HG03045 (cell line): ENCODE measurements at regions not wholly inside any gene's neighbourhood (a gene's known extent, or its start where the extent isn't known, plus 50 kb on each side); places are given as distances from the start of the nearest gene placed in this dataset.

ENCODE experiments used
- ATAC-seq: cut with Tn5 transposase; IDR thresholded peaks from one replicate; pipeline ENCODE4 v1.9.1; 2021; ENCODE audit warnings: mild to moderate bottlenecking, moderate library complexity; ENCODE audit not compliant: unreplicated experiment

GRCh38 chr5:6831678-6832671, 118.7 kb downstream of the TENT4A start:
- no peak for ATAC-seq

- ATAC-seq: no peak
Observed at GRCh38 chr5:6832994-6833393, 119.8 kb downstream of the TENT4A start.

GRCh38 chr5:6833406-6833805, 120.2 kb downstream of the TENT4A start:
- no peak for ATAC-seq

GRCh38 chr5:6837095-6837494, 123.9 kb downstream of the TENT4A start:
- no peak for ATAC-seq

GRCh38 chr5:6837519-6838110, 124.4 kb downstream of the TENT4A start:
- no peak for ATAC-seq

- no peak for ATAC-seq
Observed at GRCh38 chr5:6838736-6839135, 125.5 kb downstream of the TENT4A start.

GRCh38 chr5:6840136-6840793, 127.0 kb downstream of the TENT4A start:
- ATAC-seq: no peak

GRCh38 chr5:6843335-6843734, 130.1 kb downstream of the TENT4A start:
- ATAC-seq: no peak

GRCh38 chr5:6843821-6844220, 130.6 kb downstream of the TENT4A start:
- ATAC-seq: no peak

- no peak for ATAC-seq
Observed at GRCh38 chr5:6845856-6846255, 132.6 kb downstream of the TENT4A start.

GRCh38 chr5:6847870-6848269, 134.6 kb downstream of the TENT4A start:
- ATAC-seq: no peak

GRCh38 chr5:6849316-6850105, 136.3 kb downstream of the TENT4A start:
- no peak for ATAC-seq

- ATAC-seq: no peak
Observed at GRCh38 chr5:6850106-6850432, 136.8 kb downstream of the TENT4A start.

- no peak for ATAC-seq
Observed at GRCh38 chr5:6856653-6857052, 143.4 kb downstream of the TENT4A start.

- ATAC-seq: no peak
Observed at GRCh38 chr5:6858419-6858818, 145.2 kb downstream of the TENT4A start.

- no peak for ATAC-seq
Observed at GRCh38 chr5:6859023-6859422, 145.8 kb downstream of the TENT4A start.

- ATAC-seq: no peak
Observed at GRCh38 chr5:6859951-6860638, 146.9 kb downstream of the TENT4A start.

- no peak for ATAC-seq
Observed at GRCh38 chr5:6861036-6861435, 147.8 kb downstream of the TENT4A start.

GRCh38 chr5:6861667-6862066, 148.4 kb downstream of the TENT4A start:
- ATAC-seq: no peak

- no peak for ATAC-seq
Observed at GRCh38 chr5:6862306-6862705, 149.1 kb downstream of the TENT4A start.
